ENCODE measurements at regions not wholly inside any gene's neighbourhood (a gene's known extent, or its start where the extent isn't known, plus 50 kb on each side); places are given as distances from the start of the nearest gene placed in this dataset.

DNA sequence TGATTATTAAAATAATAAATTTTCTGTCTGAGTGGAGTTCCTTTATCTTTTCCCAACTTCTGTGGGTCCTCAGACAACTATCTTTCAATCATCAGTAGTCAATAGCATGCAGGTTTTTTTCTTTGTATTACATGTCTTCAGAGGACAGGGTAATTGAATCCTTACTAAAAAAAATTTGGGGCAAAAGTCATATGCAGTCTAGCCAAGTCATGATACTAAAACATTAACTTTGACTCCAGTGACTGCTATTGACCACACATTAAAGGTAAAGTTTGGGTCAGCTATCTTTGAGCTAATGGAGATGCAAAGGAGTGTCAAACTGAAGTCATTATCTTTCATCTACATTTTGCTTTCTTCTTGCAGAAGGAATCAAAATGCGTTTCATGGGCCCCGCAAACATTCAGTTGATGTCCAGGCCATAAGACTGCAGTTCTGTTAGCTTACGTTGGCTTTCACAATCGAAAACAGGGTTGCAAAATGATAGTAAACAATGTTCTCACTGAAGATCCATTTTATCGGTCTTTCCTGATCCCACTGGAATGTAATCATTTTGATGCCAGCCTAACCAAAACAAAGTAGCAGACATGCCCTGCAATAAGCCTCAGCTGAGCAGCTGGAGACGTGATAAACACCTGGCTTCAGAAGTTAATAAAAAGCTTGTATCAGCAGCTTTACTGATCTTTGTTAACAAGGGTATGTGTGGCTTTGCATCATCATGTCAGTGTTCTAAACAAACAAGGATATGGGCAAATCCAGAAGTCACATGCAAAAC is 186.1 kb upstream of the PRLR start:
- H3K4me1 ChIP-seq (ENCODE audit: low read depth, poor library complexity, severe bottlenecking): no peaks in the 10 kb centered on the region
- no peak overlapping the region for H3K9ac ChIP-seq
- TF ChIP-seq, protein P1, sequence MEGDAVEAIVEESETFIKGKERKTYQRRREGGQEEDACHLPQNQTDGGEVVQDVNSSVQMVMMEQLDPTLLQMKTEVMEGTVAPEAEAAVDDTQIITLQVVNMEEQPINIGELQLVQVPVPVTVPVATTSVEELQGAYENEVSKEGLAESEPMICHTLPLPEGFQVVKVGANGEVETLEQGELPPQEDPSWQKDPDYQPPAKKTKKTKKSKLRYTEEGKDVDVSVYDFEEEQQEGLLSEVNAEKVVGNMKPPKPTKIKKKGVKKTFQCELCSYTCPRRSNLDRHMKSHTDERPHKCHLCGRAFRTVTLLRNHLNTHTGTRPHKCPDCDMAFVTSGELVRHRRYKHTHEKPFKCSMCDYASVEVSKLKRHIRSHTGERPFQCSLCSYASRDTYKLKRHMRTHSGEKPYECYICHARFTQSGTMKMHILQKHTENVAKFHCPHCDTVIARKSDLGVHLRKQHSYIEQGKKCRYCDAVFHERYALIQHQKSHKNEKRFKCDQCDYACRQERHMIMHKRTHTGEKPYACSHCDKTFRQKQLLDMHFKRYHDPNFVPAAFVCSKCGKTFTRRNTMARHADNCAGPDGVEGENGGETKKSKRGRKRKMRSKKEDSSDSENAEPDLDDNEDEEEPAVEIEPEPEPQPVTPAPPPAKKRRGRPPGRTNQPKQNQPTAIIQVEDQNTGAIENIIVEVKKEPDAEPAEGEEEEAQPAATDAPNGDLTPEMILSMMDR (conservative IDR thresholded peaks at IDR 0.05; ENCODE audit: low read depth, low read length): no peak

DNA sequence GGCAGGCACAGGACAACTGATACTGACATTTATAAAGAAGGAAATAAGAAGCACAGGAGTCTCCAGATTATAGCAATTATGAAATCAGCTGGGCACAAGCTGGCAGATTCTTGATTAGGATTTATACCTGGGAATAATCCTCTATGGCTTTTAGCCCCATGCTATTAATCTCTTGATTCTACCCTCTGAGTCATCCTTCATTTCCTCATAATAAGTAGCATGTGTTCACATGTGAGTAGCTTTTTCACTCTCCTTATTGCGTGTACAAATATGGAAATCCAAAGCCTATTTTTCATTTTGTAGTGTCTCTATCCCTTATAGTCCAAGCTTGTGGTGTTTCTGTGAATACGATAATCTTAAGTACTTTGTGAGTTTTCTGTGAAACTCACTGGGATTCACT is 185.0 kb upstream of the PRLR start:
- TF ChIP-seq, protein P1 (conservative IDR thresholded peaks at IDR 0.05; ENCODE audit: low read depth, low read length): no peak
- no peak overlapping the region for H3K4me3 ChIP-seq (IDR thresholded peaks at IDR 0.05; ENCODE audit: insufficient read depth, low read depth, low read length)
- H3K27me3 ChIP-seq (ENCODE audit: insufficient read depth, low read depth): no peaks in the 10 kb centered on the region
- no peak overlapping the region for H3K4me2 ChIP-seq
- H3K9ac ChIP-seq: no peak overlapping the region
- no peak overlapping the region for H2AFZ ChIP-seq (ENCODE audit: low read depth)
- H4K20me1 ChIP-seq (ENCODE audit: insufficient read depth): no peaks in the 10 kb centered on the region
- H3K4me1 ChIP-seq (ENCODE audit: low read depth, poor library complexity, severe bottlenecking): no peaks in the 10 kb centered on the region
- H3K36me3 ChIP-seq (ENCODE audit: insufficient read depth): no peaks in the 10 kb centered on the region
- no peaks in the 10 kb centered on the region for H3K79me2 ChIP-seq (ENCODE audit: insufficient read depth, low read depth)
- H3K27ac ChIP-seq: no peak overlapping the region

More for the DNA sequence above, 186.1 kb upstream of the PRLR start:
- no peak overlapping the region for H3K27ac ChIP-seq
- H2AFZ ChIP-seq (ENCODE audit: low read depth): no peak overlapping the region
- H3K79me2 ChIP-seq (ENCODE audit: insufficient read depth, low read depth): no peaks in the 10 kb centered on the region
- H3K4me2 ChIP-seq: no peak overlapping the region
- no peaks in the 10 kb centered on the region for H3K27me3 ChIP-seq (ENCODE audit: insufficient read depth, low read depth)
- H3K36me3 ChIP-seq (ENCODE audit: insufficient read depth): no peaks in the 10 kb centered on the region
- H3K4me3 ChIP-seq (IDR thresholded peaks at IDR 0.05; ENCODE audit: insufficient read depth, low read depth, low read length): no peak overlapping the region
- no peaks in the 10 kb centered on the region for H4K20me1 ChIP-seq (ENCODE audit: insufficient read depth)

DNA sequence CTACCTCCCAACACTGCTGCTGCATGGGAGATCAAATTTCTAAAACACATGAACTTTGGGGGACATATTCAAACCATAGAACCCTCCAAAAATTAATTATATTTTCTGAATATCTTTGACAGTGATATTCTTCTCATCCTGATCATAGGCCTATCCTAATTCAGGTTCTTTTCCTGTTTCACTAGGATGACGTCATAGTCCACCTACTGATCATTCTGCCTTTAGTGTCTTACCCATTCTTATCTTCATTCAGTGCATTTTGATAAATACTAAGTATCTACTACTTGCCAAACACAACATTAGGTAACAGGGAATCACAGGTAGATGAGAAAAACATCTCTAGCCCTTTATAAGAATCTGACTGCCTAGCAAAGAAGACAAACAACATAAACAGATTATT is 179.1 kb upstream of the PRLR start:
- no peak overlapping the region for H3K4me3 ChIP-seq (IDR thresholded peaks at IDR 0.05; ENCODE audit: insufficient read depth, low read depth, low read length)
- no peaks in the 10 kb centered on the region for H4K20me1 ChIP-seq (ENCODE audit: insufficient read depth)
- no peaks in the 10 kb centered on the region for H3K27me3 ChIP-seq (ENCODE audit: insufficient read depth, low read depth)
- no peaks in the 10 kb centered on the region for H3K4me1 ChIP-seq (ENCODE audit: low read depth, poor library complexity, severe bottlenecking)
- no peaks in the 10 kb centered on the region for H3K36me3 ChIP-seq (ENCODE audit: insufficient read depth)
- H3K27ac ChIP-seq: no peak overlapping the region
- H3K9ac ChIP-seq: no peak overlapping the region
- TF ChIP-seq, protein P1 (conservative IDR thresholded peaks at IDR 0.05; ENCODE audit: low read depth, low read length): no peak
- no peak overlapping the region for H3K4me2 ChIP-seq
- H2AFZ ChIP-seq (ENCODE audit: low read depth): no peak overlapping the region
- no peaks in the 10 kb centered on the region for H3K79me2 ChIP-seq (ENCODE audit: insufficient read depth, low read depth)

DNA sequence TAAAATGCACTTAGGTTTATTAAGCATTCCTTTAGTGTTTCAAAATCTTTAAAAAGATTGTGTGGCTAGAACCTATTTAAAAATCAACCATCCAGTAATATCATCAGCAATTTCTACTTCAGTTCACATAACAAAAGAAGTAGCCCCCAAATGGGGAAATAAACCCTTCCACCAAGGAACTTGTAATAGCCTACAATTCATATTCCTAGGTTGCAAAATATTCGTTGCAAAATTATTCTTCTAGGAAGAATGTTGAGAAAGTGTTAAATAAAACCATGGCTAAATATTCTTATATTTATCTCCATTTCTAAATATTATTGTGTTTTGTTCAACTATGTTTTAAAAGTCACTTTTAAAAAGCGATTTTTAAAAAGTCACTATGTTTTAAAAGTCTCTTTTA is 177.9 kb upstream of the PRLR start:
- TF ChIP-seq, protein P1 (conservative IDR thresholded peaks at IDR 0.05; ENCODE audit: low read depth, low read length): no peak
- Histone ChIP-seq H3K4me3 (IDR thresholded peaks at IDR 0.05; ENCODE audit: insufficient read depth, low read depth, low read length) (no peak overlapping the region), H4K20me1 (ENCODE audit: insufficient read depth) (no peaks in the 10 kb centered on the region), H3K4me1 (ENCODE audit: low read depth, poor library complexity, severe bottlenecking) (no peaks in the 10 kb centered on the region), H3K36me3 (ENCODE audit: insufficient read depth) (no peaks in the 10 kb centered on the region), H3K9ac (no peak overlapping the region), H3K79me2 (ENCODE audit: insufficient read depth, low read depth) (no peaks in the 10 kb centered on the region), H3K27ac (no peak overlapping the region), H3K27me3 (ENCODE audit: insufficient read depth, low read depth) (no peaks in the 10 kb centered on the region), H3K4me2 (no peak overlapping the region), H2AFZ (ENCODE audit: low read depth) (no peak overlapping the region)

Measured in KMS-11 (cell line).